ENCODE measurements at regions not wholly inside any gene's neighbourhood (a gene's known extent, or its start where the extent isn't known, plus 50 kb on each side); places are given as distances from the start of the nearest gene placed in this dataset.

DNA sequence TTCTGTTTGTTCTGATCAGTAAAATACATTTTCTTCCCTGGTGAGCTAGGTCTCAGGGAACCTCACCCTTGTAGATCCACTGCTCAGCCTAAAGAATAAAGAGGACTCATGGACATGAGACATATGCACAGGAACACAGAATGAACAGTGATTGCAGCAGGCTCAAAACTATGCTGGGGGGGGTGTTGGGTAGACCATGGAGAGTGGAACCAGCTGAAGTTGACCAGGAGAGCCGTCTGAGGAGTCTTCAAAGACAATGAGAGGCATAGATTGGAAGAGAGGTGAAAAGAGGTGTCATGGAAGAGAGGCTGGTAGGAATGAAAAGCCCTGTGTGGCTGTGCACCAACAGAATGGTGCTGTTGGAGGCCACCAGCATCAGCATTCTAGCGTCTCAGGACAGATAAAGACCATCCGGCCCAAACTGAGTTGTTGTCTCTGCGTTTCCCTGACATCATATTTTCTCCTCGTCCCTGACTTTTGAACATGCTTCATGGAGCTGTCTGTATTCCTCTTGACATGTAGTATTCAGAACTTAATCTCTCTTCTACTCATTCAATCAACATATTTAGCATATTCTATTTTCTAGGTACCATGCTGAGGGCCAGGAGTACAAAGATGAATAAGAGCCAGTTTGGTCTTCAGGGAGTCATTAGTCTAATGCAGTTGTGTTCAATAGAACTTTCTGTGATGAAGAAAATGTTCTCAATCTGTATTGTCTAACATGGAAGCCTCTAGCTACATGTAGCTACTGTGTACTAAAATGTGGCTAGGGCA is 331.8 kb downstream of the CYP26B1 start:
- no peaks in the 10 kb centered on the region for H3K36me3 ChIP-seq (ENCODE audit: control insufficient read depth in 2 of 2, insufficient read depth in 2 of 2, low read length in 1 of 2)
- no peaks in the 10 kb centered on the region for H3K27me3 ChIP-seq (replicated peaks in 1 of 2; ENCODE audit: control insufficient read depth in 2 of 2, insufficient read depth in 2 of 2, low read length in 1 of 2)
- in situ Hi-C loops (cut with MboI) (no loop called here), intact Hi-C loops (cut with micrococcal nuclease; ENCODE audit: unreplicated experiment) (no loop called here)
- H2AFZ ChIP-seq (ENCODE audit: control insufficient read depth, low read depth, low read length): no peak overlapping the region
- H3K4me2 ChIP-seq (ENCODE audit: control insufficient read depth, insufficient read depth): no peak overlapping the region
- no peaks in the 10 kb centered on the region for H4K20me1 ChIP-seq (ENCODE audit: control insufficient read depth, insufficient read depth)
- CTCF ChIA-PET: no interaction called here
- SMC1A ChIA-PET (ENCODE audit: uncharacterized antibody, unreplicated experiment): no interaction called here
- POLR2A ChIA-PET: no interaction called here
- DNase-seq (ENCODE audit: low read depth, low spot score): no peak
- no peak overlapping the region for H3K27ac ChIP-seq (ENCODE audit: control insufficient read depth, insufficient read depth)
- H3K4me1 ChIP-seq (ENCODE audit: control insufficient read depth, insufficient read depth, low read length): no peaks in the 10 kb centered on the region
- TF ChIP-seq RCOR1 (conservative IDR thresholded peaks at IDR 0.05; ENCODE audit: low read depth, low read length): no peak
- TF ChIP-seq NKRF (conservative IDR thresholded peaks at IDR 0.05): no peak
- no peak for TF ChIP-seq ZBED1 (IDR thresholded peaks at IDR 0.05; ENCODE audit: borderline replicate concordance)
- TF ChIP-seq, protein P1, sequence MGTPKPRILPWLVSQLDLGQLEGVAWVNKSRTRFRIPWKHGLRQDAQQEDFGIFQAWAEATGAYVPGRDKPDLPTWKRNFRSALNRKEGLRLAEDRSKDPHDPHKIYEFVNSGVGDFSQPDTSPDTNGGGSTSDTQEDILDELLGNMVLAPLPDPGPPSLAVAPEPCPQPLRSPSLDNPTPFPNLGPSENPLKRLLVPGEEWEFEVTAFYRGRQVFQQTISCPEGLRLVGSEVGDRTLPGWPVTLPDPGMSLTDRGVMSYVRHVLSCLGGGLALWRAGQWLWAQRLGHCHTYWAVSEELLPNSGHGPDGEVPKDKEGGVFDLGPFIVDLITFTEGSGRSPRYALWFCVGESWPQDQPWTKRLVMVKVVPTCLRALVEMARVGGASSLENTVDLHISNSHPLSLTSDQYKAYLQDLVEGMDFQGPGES (IDR thresholded peaks at IDR 0.05): no peak
- no peak for TF ChIP-seq TCF12 (IDR thresholded peaks at IDR 0.05; ENCODE audit: low read depth, low read length)
- no peak for TF ChIP-seq NBN (IDR thresholded peaks at IDR 0.05)
- TF ChIP-seq, protein P2, sequence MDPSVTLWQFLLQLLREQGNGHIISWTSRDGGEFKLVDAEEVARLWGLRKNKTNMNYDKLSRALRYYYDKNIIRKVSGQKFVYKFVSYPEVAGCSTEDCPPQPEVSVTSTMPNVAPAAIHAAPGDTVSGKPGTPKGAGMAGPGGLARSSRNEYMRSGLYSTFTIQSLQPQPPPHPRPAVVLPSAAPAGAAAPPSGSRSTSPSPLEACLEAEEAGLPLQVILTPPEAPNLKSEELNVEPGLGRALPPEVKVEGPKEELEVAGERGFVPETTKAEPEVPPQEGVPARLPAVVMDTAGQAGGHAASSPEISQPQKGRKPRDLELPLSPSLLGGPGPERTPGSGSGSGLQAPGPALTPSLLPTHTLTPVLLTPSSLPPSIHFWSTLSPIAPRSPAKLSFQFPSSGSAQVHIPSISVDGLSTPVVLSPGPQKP (IDR thresholded peaks at IDR 0.05; ENCODE audit: low read depth, low read length): no peak
- TF ChIP-seq, protein P3, sequence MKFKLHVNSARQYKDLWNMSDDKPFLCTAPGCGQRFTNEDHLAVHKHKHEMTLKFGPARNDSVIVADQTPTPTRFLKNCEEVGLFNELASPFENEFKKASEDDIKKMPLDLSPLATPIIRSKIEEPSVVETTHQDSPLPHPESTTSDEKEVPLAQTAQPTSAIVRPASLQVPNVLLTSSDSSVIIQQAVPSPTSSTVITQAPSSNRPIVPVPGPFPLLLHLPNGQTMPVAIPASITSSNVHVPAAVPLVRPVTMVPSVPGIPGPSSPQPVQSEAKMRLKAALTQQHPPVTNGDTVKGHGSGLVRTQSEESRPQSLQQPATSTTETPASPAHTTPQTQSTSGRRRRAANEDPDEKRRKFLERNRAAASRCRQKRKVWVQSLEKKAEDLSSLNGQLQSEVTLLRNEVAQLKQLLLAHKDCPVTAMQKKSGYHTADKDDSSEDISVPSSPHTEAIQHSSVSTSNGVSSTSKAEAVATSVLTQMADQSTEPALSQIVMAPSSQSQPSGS (IDR thresholded peaks at IDR 0.05; ENCODE audit: low read length): no peak
- no peak for TF ChIP-seq PBX3 (IDR thresholded peaks at IDR 0.05; ENCODE audit: insufficient replicate concordance, low read depth, low read length)
- RAD21 ChIA-PET (ENCODE audit: unreplicated experiment): no interaction called here
- ATAC-seq: no peak
- H3K9ac ChIP-seq (ENCODE audit: control insufficient read depth, insufficient read depth, low read length): no peak overlapping the region
- no peak overlapping the region for H3K4me3 ChIP-seq
- FAIRE-seq: no peak
- BruUV-seq (replicated peaks): no TSS peak
- H3K79me2 ChIP-seq (ENCODE audit: control insufficient read depth, insufficient read depth, low read length): no peaks in the 10 kb centered on the region
- H3K9me3 ChIP-seq (replicated peaks; ENCODE audit: control insufficient read depth, insufficient read depth, low read length): no peaks in the 10 kb centered on the region
- WGBS (ENCODE audit: insufficient coverage, insufficient replicate concordance, low lambda C conversion rate, missing lambda C conversion rate): 18% methylated on average over 5 of the region's 5 CpGs

All from GM12878 (cell line).